Left lobe of liver (tissue), 2 donors: ENCODE measurements at regions not wholly inside any gene's neighbourhood (a gene's known extent, or its start where the extent isn't known, plus 50 kb on each side); places are given as distances from the start of the nearest gene placed in this dataset.
"Not testable (repeated sequence)": the region's sequence is repeated elsewhere in the genome, so short reads cannot be mapped to it uniquely, and the experiment has no call there.

Experiments
- ATAC-seq: fragments of 200-7000 bp; cut with Tn5 transposase; one replicate; pipeline ENCODE4 v1.9.1; 2020; ENCODE audit warnings: mild to moderate bottlenecking, moderate library complexity
- DNase-seq: peaks from one replicate; pipeline ENCODE4 v3.0.0-alpha.2; 2020; ENCODE audit warnings: low spot score
- donor health status: DM: no; HTN: no; CAD: no; lungs with moderate emphysema.
- donor health status: DM: no; HTN: yes; CAD: no.

DNA sequence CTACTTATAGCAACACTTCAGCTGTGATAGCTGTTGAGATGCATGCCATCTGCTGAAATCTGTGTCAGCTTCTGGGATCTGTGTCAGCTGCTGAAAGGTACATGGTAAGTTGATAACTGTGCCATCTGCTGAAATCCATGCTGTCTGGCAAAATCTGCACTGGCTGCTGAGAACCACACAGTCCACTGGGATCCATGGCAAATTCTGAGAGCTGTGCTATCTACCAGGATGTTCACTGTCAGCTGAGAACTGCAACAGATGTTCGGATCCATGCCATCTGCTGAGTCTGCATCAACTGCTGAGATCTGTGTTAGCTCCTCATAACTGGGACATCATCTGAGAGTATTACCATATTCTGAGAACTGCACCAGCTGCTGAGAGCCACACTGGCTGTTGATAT lies 430.5 kb upstream of the POU3F4 start:
- ATAC-seq, result no peak
- no peak for DNase-seq

DNA sequence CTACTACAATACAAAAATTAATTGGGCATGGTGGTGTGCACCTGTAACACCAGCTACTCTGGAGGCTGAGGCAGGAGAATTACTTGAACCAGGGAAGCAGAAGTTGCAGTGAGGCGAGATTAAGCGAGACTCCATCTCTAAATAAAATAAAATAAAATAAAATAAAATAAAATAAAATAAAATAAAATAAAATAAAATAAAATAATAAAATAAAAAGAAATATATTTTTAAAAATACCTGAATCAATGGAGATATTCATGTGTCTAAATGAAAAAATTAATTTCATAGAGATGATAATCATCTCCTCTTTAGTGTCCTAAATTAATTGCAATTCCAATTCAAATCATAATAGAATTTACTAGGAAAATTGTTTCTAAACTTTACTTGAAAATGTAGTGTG lies 406.1 kb upstream of the POU3F4 start:
- ATAC-seq (no peak), DNase-seq (no peak)

DNA sequence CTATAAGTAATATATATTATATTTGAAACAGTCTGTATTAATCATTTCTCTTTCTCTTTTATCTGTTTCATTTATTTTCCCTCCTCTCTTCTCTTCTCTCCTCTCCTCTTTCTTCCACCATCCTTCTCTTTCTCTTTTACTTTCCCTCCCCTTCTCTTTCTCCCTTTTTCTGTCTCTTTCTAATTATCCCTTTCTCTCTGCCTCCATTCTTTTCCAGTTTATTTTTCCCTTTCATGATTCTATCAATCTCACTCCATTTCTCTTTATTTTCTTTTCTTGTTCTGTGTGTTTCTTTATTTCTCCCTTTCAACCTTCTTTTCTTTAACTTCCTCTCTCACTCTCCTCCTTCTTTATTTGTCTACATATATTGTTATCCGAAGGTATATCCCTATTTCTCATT lies 399.8 kb upstream of the POU3F4 start:
- ATAC-seq (no peak), DNase-seq (no peak)

DNA sequence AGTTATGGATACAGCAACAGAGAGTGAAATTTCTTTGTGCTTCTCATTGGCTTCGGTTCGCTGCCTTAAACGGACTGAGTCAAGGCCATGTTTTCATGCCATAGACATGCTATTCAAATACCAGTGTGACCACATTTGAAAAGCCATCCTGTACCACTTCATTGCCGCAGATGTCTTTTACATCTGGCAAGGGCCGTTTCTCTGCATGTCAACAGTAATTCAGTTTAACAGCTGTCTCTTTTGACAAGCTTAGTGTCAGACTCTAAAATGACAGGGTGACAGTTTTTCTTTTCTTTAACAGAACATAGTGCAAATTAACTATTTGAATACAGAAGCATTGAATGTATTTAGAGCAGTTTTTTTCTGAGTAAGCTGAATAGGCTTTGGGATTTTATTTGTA lies 362.2 kb upstream of the POU3F4 start:
- ATAC-seq, result no peak

DNA sequence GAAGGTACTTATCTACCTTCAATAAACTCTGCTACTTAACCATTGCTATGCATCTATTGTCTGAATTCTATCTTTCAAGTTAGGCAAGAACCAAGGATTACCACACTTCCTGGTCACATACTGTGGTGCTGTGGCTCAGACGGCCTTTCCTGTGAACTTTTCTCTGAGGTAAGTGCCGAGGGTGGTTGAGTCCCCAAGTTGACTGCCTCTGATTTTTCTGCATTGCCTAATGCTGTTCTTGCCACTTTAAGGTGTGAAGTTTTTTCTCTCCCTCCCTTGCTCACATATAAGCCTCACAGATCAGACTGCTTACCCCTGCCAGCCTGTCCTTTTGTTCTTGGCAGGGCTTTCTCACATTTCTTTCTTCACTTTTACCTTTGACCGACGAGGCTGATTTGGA lies 348.0 kb upstream of the POU3F4 start:
- ATAC-seq (peak; percentile 69), DNase-seq (no peak)

More for the DNA sequence above, 362.2 kb upstream of the POU3F4 start:
- no peak for DNase-seq

DNA sequence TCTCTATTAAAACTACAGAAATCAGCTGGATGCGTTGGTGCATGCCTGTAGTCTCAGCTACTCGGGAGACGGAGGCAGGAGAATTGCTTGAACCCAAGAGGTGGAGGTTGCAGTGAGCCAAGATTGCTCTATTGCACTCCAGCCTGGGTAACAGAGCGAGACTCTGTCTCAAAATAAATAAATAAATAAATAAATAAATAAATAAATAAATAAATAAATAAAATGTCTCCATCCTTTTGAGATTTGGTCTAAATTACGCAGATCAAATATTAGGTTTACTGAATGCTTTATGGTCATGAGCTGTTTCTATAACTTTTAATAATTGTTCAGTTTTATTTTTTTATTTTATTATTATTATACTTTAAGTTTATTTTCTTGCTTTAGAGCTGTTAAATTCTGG lies 344.0 kb upstream of the POU3F4 start:
- ATAC-seq, result not testable (repeated sequence)

DNA sequence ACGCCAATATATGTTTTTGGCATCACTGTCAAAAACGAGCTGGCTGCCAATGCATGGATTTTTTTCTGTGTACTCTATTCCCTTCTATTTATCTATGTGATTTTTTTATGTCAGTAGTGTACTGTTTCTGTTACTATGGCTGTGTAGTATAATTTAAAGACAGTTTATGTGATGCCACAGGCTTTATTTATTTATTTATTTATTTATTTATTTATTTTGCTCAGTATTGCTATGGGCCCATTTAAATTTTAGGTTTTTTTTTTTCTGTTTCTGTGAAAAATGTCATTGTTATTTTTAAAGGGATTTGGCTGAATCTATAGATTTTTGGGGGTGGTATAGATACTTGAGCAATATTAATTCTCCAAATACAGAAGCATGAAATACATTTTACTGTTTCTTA lies 338.4 kb upstream of the POU3F4 start:
- DNase-seq (no peak), ATAC-seq (no peak)

More for the DNA sequence above, 344.0 kb upstream of the POU3F4 start:
- DNase-seq, result not testable (repeated sequence)

DNA sequence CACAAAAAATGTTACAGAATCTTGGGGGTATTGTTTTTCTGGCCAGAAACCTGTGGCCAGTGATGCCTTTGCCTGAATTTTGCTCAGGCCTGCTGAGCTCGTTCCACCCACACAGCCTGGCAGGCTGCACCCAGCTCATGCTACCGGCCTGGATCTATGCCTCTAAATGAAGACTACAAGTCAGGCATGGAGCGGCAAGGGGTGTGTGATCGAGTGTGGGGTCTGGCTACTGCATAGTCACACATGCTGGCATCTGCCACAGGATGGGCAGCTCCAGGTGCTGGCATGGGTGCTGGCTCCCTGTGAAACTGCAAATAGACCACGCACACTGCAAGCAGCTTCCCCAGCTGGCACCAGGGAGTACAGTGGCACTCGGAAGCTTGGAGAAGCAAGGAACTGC lies 323.1 kb upstream of the POU3F4 start:
- DNase-seq (no peak), ATAC-seq (no peak)

DNA sequence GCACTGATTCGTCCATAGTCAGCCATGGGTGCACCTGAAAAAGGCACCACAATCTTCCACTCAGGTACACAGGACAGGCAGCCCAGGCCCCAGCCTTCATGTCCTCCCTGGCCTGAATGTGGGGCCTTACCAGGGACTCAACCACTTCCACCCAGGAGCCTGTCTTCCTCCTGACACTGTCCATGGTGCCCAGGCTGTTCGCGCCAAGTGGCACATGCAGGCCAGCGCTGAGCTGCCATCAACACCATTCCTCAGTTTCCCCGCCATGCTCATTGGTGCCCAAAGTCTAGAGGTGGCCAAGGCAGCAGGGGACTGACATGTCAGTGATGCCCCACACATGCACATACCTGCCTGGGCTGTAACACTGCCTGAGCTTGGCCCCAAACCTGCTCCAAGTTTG lies 322.2 kb upstream of the POU3F4 start:
- DNase-seq, result no peak
- ATAC-seq, result no peak

DNA sequence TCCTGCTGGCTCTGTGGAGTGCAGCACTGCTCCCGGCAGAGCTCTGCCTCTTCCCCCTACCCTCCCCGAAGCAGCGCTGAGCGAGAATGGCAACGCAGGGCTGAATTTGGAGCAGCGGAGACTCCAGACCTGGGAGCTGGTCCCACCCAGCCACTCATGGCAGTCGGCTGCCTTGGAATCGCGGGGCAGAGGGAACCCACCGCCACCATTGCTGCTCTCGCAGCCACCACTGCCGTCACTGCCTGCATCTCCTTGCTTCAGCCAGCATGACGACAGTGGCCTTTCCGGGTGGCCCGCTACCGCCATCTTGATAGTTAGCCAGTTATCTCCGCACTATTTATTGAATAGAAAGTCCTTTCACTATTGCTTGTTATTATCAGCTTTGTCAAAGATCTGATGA lies 321.5 kb upstream of the POU3F4 start:
- DNase-seq (no peak), ATAC-seq (no peak)
